ENCODE measurements at regions not wholly inside any gene's neighbourhood (a gene's known extent, or its start where the extent isn't known, plus 50 kb on each side); places are given as distances from the start of the nearest gene placed in this dataset.
A peak's percentile ranks its signal among the peaks of the same experiment; 100 is the strongest.
"Not testable (repeated sequence)": the region's sequence is repeated elsewhere in the genome, so short reads cannot be mapped to it uniquely, and the experiment has no call there.

DNA sequence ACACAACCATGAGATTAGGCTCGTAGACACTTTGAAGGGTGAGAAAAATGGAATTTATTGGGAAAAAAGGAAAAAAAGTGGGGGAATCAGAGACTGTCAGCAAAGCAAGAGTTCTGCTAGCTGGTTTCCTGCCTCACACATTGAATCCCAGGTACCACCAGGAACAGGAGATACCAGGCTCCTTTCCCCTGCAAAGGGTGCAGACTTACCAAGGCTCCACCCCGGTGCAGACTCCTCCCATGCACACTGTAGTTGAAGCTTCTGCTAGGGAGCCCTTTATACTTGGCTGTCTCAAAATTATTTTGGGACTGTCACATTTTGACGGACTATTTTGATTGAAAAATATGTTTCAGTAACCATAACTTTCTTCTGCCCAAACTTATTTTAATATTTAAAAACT lies 819.9 kb upstream of the GBE1 start:
- DNase-seq, result no peak
- in situ Hi-C loops (cut with MboI; ENCODE audit: low pct_unique_long_range_greater_than_20kb, low sequenced_read_pairs), result no loop called here

DNA sequence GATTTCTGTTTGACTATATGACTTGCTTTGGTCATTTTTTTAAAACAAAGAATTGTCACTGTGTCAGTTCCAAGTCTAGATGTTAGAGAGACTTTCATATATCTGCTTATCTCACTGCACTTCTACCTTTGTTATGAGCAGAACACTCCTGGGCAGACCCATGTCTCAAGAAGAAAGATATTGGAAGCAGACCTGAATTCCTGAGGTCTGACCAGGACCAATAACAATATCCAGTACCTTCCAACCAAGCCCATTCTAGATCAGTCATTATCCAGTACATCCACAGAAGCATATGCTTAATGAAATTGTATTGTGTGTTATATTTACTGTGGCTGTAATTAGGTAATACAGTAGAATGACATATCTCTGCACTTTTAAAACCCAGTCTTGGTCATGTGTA lies 811.3 kb upstream of the GBE1 start:
- in situ Hi-C loops (cut with MboI; ENCODE audit: low pct_unique_long_range_greater_than_20kb, low sequenced_read_pairs), result no loop called here
- DNase-seq, result no peak

DNA sequence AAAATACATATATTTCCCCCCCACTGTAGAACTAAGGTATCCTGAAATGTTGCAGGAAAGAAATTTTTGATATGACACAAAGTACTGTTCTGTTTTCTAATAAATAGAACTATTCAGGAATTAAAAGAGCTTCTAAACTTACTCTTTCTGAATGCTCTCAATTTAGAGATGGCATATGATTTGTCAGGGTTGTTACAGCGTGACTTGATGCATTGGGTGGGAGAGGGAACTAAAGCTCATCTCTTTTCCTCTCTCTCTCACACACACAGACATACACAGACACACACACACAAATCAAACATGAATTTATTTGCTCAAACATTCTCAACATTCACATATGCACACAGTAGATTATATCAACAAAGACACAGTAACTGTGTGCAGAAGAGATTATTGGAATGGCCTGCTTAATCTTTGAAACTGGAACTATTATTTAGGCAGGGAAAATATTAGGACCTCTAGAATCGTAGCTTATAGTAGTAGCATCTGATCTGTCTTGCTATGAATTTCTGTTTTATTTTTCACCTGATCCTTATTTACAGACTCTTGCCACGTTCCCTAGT lies 807.4 kb upstream of the GBE1 start:
- no peak for DNase-seq
- in situ Hi-C loops (cut with MboI; ENCODE audit: low pct_unique_long_range_greater_than_20kb, low sequenced_read_pairs), result no loop called here

DNA sequence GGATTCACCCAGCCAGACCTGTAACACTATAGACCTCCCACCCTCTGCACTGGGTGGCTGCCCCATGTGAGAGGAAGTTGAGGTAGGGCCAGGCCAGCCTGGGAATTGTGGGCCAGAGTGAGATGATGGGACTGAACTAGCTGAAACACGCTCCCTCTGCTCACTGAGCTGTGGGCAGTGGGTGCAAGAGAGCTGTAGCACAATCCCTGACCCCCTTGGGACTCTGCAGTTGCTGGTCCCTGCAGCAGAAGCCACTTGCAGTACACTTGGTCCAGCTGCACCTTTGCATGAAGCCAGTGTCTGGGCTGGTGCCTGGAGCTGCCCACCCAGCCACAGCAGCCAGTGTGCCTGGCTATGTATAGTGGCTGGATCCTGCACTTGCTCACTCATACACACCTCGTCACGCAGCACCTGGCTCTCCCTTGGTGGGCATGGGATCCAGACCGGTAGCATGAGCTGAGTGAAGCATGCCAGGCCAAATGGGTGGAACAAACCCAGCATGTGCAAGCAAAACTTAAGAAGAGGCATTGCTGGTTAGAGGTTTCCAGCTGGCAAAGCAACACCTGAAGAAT lies 805.7 kb upstream of the GBE1 start:
- in situ Hi-C loops (cut with MboI; ENCODE audit: low pct_unique_long_range_greater_than_20kb, low sequenced_read_pairs), result no loop called here

DNA sequence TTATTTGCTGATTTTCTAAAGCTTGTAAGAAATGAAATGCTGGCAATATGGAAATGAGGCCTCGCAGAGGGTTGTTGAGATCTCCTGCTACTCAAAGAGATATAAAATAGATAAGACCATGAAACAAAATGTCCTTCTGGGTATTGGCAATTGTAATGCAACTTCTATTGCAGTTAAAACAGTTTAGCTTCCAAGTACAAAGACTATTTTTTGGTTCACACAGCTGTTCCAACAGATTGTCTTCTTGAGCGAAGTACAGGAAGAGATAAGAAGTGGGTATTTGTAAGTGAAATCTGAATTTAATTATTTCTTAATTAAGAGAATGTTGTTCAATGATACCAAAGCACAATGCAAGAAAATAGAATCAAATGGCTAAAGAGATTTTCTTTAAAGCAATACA lies 801.5 kb upstream of the GBE1 start:
- in situ Hi-C loops (cut with MboI; ENCODE audit: low pct_unique_long_range_greater_than_20kb, low sequenced_read_pairs), result no loop called here

More for the DNA sequence above, 805.7 kb upstream of the GBE1 start:
- DNase-seq, result no peak

DNA sequence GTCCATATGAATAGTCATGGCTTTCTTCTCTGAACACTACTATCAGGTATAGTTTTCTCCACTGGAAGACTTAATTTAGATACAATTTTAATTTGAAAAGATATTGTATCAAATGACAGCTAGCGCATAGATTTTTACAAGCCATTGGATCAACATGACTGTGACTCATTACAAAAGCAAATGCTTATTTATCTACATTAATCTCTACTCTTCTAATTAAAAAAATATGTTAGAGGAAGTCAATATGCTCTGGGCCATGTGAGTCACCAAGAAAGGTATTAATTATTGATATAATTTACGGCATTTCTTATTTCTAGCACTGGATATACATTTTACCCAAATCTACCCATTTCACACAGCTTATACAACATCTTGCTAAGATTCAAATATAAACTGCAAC lies 800.3 kb upstream of the GBE1 start:
- in situ Hi-C loops (cut with MboI; ENCODE audit: low pct_unique_long_range_greater_than_20kb, low sequenced_read_pairs), result no loop called here
- no peak for DNase-seq

More for the DNA sequence above, 801.5 kb upstream of the GBE1 start:
- DNase-seq, result no peak

DNA sequence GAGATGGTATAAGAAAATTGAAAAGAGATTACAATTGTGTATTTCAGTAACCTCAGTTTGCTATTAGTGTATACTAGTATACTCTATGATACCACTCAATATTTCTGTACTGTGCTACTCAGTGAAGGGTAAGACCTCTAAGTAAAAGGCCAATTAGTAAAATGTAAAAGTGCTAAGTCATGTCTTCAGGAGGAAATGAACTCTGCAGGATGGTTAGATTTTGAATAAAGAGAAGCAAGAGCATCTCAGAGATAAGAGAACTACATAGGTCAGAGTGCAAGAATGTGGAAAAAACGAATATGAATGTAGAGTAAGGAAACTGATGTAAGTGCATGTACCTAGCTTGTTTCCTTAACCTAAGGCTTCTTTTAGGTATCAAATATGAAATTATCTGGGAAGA lies 796.6 kb upstream of the GBE1 start:
- DNase-seq, result no peak
- in situ Hi-C loops (cut with MboI; ENCODE audit: low pct_unique_long_range_greater_than_20kb, low sequenced_read_pairs), result no loop called here

DNA sequence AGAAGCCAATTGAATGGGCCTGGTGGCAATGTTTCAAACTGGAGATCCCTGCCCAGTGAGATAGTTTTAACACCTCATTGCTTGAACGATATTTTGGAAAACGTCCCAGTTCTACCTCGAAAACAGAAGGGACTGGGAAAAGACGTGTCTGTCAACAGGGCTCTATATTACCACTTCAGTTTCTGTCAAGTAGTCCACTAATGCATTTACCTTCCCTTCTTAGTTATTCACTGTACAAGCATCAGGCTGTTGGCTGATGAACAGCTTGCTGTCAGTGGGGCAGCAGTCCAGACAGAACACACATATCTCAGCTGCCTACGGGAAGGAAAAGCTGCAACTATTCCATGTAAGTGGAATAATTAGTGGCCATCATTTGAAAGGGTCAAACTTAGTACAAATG lies 794.7 kb upstream of the GBE1 start:
- DNase-seq, result no peak
- in situ Hi-C loops (cut with MboI; ENCODE audit: low pct_unique_long_range_greater_than_20kb, low sequenced_read_pairs), result no loop called here

DNA sequence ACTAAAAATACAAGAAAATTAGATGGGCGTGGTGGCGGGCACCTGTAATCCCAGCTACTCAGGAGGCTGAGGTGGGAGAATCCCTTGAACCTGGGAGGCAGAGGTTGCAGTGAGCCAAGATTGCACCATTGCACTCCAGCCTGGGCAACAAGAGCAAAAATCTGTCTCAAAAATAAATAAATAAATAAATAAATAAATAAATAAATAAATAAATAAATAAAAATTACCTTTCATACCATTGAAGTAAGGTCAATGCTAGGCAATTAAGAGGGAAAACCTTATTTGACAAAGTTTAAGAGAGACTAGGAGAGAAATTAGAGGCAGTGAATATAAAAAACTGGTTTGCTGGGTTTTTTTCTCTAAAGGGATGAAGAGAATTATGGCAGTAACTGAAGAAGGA lies 781.1 kb upstream of the GBE1 start:
- DNase-seq; in situ Hi-C loops (cut with MboI; ENCODE audit: low pct_unique_long_range_greater_than_20kb, low sequenced_read_pairs): not testable (repeated sequence)

DNA sequence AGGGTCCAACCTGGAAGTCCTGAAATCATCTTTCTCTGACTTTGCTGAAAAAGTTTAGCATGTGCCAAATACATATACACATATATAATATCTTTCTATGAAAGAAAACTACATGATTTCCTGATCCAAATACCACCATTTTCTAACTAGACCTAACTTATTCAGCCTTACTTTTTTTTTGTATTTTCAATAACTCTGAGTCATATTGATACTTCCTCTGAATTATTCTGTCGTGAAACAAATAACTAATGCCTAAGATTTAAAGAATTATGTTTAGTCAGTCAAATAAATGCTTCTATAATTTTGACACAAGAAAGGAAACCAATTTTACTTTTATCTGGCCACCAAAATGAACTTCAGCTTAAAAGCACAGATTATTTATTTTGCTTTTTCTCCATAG lies 760.2 kb upstream of the GBE1 start:
- DNase-seq, result no peak
- in situ Hi-C loops (cut with MboI; ENCODE audit: low pct_unique_long_range_greater_than_20kb, low sequenced_read_pairs), result no loop called here

DNA sequence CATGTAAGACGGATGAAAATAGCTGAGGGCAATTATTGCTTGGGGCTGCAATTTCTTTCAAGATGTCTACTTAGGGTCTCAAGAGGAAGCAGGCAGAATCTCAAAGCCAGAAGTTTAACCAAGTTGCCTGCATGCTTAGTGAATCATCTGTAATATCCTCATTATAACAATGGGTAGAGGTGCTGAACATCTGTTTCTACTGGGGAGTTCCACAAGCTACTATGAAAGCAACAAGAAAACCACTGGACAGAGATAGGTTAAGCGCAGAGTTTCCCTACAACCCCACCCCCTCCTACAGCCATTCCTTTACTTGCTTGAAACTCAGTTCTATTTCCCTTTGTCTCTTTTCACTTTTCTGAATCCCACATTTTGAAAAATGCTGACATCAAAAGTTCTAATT lies 759.4 kb upstream of the GBE1 start:
- DNase-seq, result no peak
- in situ Hi-C loops (cut with MboI; ENCODE audit: low pct_unique_long_range_greater_than_20kb, low sequenced_read_pairs), result no loop called here

DNA sequence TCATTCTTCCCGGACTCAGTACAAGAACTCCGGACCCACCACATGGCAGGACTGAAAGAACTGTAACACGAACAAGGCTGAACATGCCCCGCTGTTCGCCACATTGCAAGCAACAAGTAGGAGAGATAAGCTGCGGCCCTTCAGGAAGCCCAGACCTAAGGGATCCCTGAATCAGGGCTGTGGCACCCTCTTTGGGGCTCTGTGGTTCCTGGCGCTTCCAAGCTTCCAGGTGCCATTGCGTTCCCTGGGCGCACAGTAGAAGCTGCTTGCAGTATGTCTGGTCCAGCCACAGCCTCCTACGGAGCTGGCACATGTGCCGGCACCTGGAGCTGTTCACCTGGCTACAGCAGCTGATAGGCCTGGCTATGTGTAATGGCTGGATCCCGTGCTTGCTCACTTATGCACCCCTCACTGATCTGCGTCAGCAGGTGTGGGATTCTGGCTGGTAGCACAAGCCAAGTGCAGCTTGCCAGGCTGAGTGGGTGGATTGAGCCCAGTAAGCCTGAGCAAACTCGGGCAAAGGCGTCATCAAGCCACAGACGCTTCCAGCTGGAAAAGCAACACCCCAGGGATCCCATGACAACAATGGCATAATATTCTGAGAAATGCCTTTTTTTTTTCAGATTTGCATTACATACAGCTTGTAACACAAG lies 748.6 kb upstream of the GBE1 start:
- DNase-seq, result no peak
- in situ Hi-C loops (cut with MboI; ENCODE audit: low pct_unique_long_range_greater_than_20kb, low sequenced_read_pairs), result no loop called here

DNA sequence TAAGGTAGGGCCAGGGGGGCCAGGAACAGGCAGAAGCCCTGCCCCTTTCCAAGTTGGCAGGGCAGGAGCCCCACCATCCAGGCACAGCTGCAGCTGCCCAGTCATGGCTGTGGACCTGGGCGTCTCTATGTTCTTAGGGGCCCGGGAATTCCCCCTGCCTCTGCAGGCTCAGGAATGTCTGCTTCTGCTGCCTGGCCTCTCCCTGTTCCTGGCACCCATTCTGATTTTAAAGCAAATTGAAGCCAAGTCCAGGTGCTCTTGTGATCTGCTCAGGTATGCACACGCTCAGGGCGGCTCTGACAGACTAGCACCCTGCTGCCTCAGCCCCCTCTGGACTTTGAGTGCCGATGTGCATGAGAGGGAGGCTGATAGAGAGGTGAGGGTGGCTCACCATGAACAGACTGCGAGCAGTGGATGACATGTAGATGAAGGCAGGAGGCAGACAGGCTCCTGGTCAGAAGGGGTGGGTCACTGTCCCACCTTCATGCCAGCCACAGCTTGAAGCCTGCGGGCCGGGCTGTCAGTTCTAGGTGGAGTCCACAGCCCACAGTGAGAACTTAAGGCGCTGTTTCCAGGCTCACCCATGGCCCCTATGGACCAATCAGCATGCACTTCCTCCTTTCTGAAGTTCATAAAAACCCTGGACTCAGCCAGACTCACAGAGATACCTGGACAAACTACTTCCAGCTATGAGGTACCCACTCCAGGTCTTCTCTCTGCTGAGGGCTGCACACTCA lies 747.8 kb upstream of the GBE1 start:
- no peak for DNase-seq
- in situ Hi-C loops (cut with MboI; ENCODE audit: low pct_unique_long_range_greater_than_20kb, low sequenced_read_pairs), result no loop called here

DNA sequence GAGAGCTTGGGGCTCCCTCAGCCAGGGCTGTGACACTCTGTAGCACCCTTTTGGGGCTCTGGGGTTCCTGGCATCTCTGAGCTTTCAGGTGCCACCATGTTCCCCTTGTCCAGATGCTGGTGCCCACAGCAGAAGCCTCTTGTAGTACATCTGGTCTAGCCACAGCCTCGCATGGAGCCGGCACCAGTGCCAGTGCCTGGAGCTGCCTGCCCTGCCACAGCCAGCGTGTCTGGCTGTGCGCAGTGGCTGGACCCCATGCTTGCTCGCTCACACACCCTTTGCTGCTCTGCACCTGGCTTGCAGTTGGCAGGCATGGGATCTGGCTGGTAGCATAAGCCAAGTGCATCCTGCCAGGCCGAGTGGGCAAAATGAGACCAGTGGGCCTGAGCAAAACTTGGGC lies 744.8 kb upstream of the GBE1 start:
- DNase-seq, result no peak
- in situ Hi-C loops (cut with MboI; ENCODE audit: low pct_unique_long_range_greater_than_20kb, low sequenced_read_pairs), result no loop called here

DNA sequence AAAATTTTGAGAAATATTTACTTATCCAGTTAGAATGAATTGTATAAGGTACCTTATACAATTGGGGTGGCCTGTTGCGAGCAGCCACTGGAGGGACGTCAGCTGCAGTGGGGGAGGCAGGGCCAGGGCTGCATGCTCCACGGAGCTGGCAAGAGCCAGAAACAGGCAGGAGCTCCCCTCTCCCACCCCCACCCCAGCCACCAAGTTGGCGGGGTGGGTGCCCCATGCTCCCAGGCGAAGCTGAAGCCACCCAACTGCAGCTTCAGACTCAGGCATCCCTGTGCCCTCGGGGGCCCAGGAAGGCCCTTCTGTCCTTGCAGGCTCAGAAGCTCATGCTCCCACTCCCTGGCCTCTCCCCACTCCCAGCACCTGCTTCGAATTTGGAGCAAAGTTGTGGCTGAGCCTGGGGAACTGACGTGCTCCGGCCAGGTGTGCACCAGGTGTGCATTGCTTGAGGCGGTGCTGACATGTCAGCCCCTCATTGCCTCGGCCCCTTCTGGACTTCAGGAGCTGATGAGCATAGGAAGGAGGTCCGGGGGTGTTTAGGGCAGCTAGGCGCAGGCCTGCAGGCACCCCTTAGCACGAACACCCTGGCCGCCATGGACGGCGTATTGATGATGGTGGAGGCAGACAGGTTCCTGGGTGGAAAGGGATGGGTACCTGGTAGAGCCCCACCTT lies 743.8 kb upstream of the GBE1 start:
- no peak for DNase-seq

DNA sequence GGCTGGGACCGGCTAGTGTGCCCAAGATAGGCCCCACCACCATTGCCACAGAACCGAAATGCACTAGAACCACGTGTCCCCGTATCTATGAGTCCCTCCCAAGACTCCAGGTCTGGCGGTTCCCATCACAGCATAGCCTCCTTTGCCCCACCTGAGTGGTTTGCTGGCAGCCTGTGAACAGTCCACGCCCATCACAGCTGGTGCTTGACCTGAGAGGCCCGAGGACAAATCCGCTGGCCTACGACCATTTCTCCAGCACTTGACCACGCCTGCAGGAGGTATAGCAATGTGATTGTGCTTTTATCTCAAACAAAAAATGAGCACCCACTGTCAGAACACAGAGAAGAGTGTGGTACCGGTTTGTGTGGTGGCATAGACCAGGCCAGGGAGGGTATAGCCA lies 736.7 kb upstream of the GBE1 start:
- in situ Hi-C loops (cut with MboI; ENCODE audit: low pct_unique_long_range_greater_than_20kb, low sequenced_read_pairs), result no loop called here

More for the DNA sequence above, 743.8 kb upstream of the GBE1 start:
- in situ Hi-C loops (cut with MboI; ENCODE audit: low pct_unique_long_range_greater_than_20kb, low sequenced_read_pairs), result no loop called here

DNA sequence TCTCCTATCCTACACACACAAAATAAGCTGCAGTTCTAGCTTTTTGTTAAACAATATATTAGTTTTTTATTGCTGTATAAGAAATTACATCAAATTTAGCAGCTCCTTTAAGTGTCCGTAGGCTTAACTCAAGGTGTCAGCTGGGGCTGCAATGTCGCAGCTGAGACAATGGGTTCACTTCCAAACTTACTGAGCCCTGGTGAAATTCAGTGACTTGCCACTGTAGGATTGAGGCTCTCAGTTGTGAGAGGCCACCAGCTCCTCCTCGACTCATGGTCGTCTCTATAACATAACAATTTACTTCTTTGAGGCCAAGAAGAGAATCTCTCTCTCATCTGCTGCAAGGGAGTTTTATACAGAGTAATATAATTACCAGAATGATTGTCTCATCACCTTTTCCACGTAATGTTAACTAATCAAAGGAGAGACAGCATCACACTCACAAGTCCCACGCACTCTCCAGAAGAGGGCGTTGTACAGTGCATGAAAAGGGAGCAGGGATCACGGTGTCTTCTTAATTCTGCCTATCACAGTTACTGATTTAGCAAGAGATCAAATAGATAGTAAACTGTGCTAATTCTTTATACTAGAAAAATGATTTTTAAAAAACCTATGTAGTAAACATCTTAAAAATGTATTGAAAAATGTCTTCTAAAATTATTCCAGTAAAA lies 735.6 kb upstream of the GBE1 start:
- in situ Hi-C loops (cut with MboI; ENCODE audit: low pct_unique_long_range_greater_than_20kb, low sequenced_read_pairs), result no loop called here
- DNase-seq, result peak; percentile 25

More for the DNA sequence above, 736.7 kb upstream of the GBE1 start:
- no peak for DNase-seq

DNA sequence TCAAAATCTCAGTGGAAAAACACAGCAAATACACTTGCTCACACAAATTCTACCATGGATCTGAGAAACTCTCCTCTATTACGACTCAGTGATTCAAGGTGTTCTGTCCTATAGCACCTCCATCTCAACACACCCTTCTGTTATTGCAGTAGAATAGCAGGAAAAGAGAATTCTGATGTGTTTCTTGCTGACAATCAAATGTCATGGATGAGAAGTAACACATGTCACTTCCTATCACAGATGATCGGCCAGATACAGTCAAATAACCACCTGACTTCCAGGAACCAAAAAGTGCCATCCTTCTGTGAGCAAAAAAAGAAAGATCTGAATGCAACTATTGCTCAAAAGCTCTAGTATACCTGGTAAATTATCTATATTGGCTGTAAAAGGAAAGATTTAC lies 734.2 kb upstream of the GBE1 start:
- DNase-seq, result no peak
- in situ Hi-C loops (cut with MboI; ENCODE audit: low pct_unique_long_range_greater_than_20kb, low sequenced_read_pairs), result no loop called here

DNA sequence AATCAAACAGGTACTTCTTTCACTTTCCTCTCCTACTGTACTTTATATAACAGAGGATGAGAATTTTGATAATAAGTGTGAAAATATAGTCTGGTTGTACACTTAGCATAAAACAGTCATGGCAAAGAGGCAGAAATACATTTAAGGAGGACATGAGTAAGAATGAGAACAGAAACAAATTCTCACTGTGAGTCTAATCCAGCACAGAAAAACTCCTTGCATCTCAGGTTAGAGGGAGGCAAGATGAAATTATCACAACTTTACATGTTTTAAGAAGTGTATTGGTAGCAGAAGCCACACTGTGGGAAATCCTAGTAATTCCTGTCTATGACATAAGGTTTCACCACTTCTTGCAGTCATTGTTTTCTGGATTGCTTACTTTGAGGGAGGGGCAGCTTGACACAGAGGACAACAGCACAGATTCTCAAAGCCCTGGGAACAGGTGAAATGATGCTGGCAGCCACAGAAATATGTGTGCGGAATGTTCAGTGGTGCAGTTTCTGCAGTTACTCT lies 733.6 kb upstream of the GBE1 start:
- in situ Hi-C loops (cut with MboI; ENCODE audit: low pct_unique_long_range_greater_than_20kb, low sequenced_read_pairs), result no loop called here
- DNase-seq, result no peak
